Fibroblast of lung (primary cell): ENCODE measurements at regions not wholly inside any gene's neighbourhood (a gene's known extent, or its start where the extent isn't known, plus 50 kb on each side); places are given as distances from the start of the nearest gene placed in this dataset.

ENCODE experiments used
- EZH2 ChIP-seq: IDR thresholded peaks from 2 replicates; pipeline ENCODE4 v1.5.1; 2012; ENCODE audit warnings: low read length, control low read depth, mild to moderate bottlenecking; ENCODE audit errors: missing control alignments
- TF ChIP-seq, protein P1 (sequence below), 2 donors: IDR thresholded peaks in 1 of 2; conservative IDR thresholded peaks in 1 of 2; 1 replicate in 1 of 2; 2 replicates in 1 of 2; pipeline ENCODE4 v1.5.1; 2011 to 2012; ENCODE audit warnings: low read length in 2 of 2, control low read depth in 1 of 2, inconsistent platforms in 1 of 2, low read depth in 1 of 2, mild to moderate bottlenecking in 1 of 2

DNA sequence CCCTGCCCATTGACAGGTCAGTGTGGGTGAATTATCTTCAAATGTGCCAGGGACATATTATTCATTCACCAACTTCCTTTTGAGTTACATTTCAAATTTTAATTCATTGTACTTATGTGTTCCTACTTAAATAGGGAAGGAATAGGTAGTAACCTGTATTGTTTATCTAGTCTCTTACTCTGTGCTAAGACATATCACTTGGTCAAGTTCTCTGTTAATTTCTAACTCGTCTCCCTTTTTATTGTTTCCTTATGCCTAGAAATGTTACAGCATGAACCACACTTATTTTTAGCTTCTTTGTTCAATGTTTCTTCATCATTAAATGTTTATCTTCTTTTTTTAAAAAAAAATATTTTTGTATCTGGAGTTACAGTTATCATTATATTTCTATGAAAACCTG lies 151.9 kb downstream of the HAUS1 start:
- TF ChIP-seq, protein P1, sequence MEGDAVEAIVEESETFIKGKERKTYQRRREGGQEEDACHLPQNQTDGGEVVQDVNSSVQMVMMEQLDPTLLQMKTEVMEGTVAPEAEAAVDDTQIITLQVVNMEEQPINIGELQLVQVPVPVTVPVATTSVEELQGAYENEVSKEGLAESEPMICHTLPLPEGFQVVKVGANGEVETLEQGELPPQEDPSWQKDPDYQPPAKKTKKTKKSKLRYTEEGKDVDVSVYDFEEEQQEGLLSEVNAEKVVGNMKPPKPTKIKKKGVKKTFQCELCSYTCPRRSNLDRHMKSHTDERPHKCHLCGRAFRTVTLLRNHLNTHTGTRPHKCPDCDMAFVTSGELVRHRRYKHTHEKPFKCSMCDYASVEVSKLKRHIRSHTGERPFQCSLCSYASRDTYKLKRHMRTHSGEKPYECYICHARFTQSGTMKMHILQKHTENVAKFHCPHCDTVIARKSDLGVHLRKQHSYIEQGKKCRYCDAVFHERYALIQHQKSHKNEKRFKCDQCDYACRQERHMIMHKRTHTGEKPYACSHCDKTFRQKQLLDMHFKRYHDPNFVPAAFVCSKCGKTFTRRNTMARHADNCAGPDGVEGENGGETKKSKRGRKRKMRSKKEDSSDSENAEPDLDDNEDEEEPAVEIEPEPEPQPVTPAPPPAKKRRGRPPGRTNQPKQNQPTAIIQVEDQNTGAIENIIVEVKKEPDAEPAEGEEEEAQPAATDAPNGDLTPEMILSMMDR (conservative IDR thresholded peaks at IDR 0.05 in 1 of 2, IDR thresholded peaks at IDR 0.05 in 1 of 2; ENCODE audit: low read depth in 1 of 2, low read length in 2 of 2) = no peak
- TF ChIP-seq EZH2 = no peak
